A549 (cell line): ENCODE measurements at regions not wholly inside any gene's neighbourhood (a gene's known extent, or its start where the extent isn't known, plus 50 kb on each side); places are given as distances from the start of the nearest gene placed in this dataset.
A peak's percentile ranks its signal among the peaks of the same experiment; 100 is the strongest.

Experiments
- ATAC-seq, 2 experiments: fragments of 200-7000 bp in 1 of 2; fragments of >200 bp in 1 of 2; cut with Nextera tagmentation in 1 of 2; cut with Tn5 transposase in 1 of 2; 3 replicates each; pipeline versions ENCODE4 v1.8.0 to v1.9.1; 2018 to 2020; ENCODE audit warnings: mild to moderate bottlenecking in 1 of 2, moderate library complexity in 1 of 2
- CTCF ChIA-PET: fragments of 300-600 bp; sonication (Branson Sonifier 250); formaldehyde crosslinking; extraction: SDS; loops from one replicate; lab custom pipeline; 2021; ENCODE audit warnings: antibody characterized with exemption, inconsistent platforms; lab: Yijun Ruan, JAX
- POLR2A ChIA-PET: fragments of 350-600 bp; formaldehyde crosslinking; extraction: SDS; loops from one replicate; lab custom pipeline; 2021; ENCODE audit warnings: antibody characterized with exemption, inconsistent platforms; lab: Yijun Ruan, JAX
- DNase-seq, 2 experiments: peaks; one replicate each; pipeline versions ENCODE4 v3.0.0 to v3.0.0-alpha.2; 2011 to 2016; ENCODE audit warnings: low read depth in 1 of 2, low spot score in 1 of 2
- FAIRE-seq: peaks from 2 replicates; lab custom pipeline; 2011; peaks lifted over from hg19 to GRCh38; lab: Jason Lieb, UNC
- H3K27ac ChIP-seq, 2 experiments: fragments of >200 bp; sonication (Bioruptor Twin); formaldehyde crosslinking; 3 replicates each; pipeline ENCODE4 v1.5.1; 2016 to 2017
- H3K4me1 ChIP-seq: fragments of >200 bp; sonication (Bioruptor Twin); formaldehyde crosslinking; 3 replicates; pipeline ENCODE4 v1.6.1; 2016
- H3K4me2 ChIP-seq: fragments of >200 bp; sonication (Bioruptor Twin); formaldehyde crosslinking; 3 replicates; pipeline ENCODE4 v1.6.1; 2016
- H3K4me3 ChIP-seq: fragments of >200 bp; sonication (Bioruptor Twin); formaldehyde crosslinking; 3 replicates; pipeline ENCODE4 v1.5.1; 2016
- H3K9me3 ChIP-seq: fragments of >200 bp; sonication (Bioruptor Twin); formaldehyde crosslinking; 3 replicates; pipeline ENCODE4 v1.6.1; 2016
- CBX2 ChIP-seq: fragments of 200-600 bp; sonication (generic); IDR thresholded peaks from 2 replicates; pipeline ENCODE4 v1.6.1; 2016; ENCODE audit warnings: low read depth, mild to moderate bottlenecking, borderline replicate concordance
- CEBPB ChIP-seq, 2 experiments: fragments of >200 bp in 1 of 2; sonication (Bioruptor Twin) in 1 of 2; formaldehyde crosslinking in 1 of 2; IDR thresholded peaks; 2 replicates each; pipeline ENCODE4 v1.6.1; 2012 to 2016
- CTCF ChIP-seq: fragments of >200 bp; sonication (Bioruptor Twin); formaldehyde crosslinking; IDR thresholded peaks from 3 replicates; pipeline ENCODE4 v1.5.1; 2016
- E2F6 ChIP-seq: IDR thresholded peaks from 2 replicates; pipeline ENCODE4 v1.6.1; 2012; ENCODE audit warnings: low read depth, borderline replicate concordance
- ELK1 ChIP-seq: fragments of 150-350 bp; IDR thresholded peaks from 2 replicates; pipeline ENCODE4 v1.6.1; 2014; ENCODE audit warnings: low read depth, mild to moderate bottlenecking, low read length
- FOSB ChIP-seq: fragments of 250-450 bp; sonication (Bioruptor Pico); IDR thresholded peaks from 2 replicates; pipeline ENCODE4 v1.5.0; 2020; ENCODE audit warnings: mild to moderate bottlenecking, moderate library complexity
- FOSL2 ChIP-seq, 2 experiments: fragments of 450-650 bp in 1 of 2; fragments of >200 bp in 1 of 2; sonication (Bioruptor Twin) in 1 of 2; formaldehyde crosslinking; IDR thresholded peaks; 2 replicates each; pipeline versions ENCODE4 v1.5.0 to v1.6.1; 2016 to 2020; ENCODE audit warnings: mild to moderate bottlenecking in 1 of 2, moderate library complexity in 1 of 2
- FOXS1 ChIP-seq: fragments of 250-450 bp; sonication (Bioruptor Pico); IDR thresholded peaks from 2 replicates; pipeline ENCODE4 v1.5.0; 2020; ENCODE audit warnings: mild to moderate bottlenecking, moderate library complexity
- HEYL ChIP-seq: fragments of 250-450 bp; sonication (Bioruptor Pico); IDR thresholded peaks from 2 replicates; pipeline ENCODE4 v1.8.0; 2021; ENCODE audit warnings: mild to moderate bottlenecking, moderate library complexity
- HMGXB4 ChIP-seq: fragments of 250-450 bp; sonication (Bioruptor Pico); IDR thresholded peaks from 2 replicates; pipeline ENCODE4 v1.5.0; 2021; ENCODE audit warnings: mild to moderate bottlenecking, moderate library complexity, borderline replicate concordance
- HOXB13 ChIP-seq: fragments of 250-450 bp; sonication (Bioruptor Pico); IDR thresholded peaks from 2 replicates; pipeline ENCODE4 v1.5.0; 2020; ENCODE audit warnings: low read depth, mild to moderate bottlenecking, moderate library complexity
- HOXB5 ChIP-seq: fragments of 250-450 bp; sonication (Bioruptor Pico); IDR thresholded peaks from 2 replicates; pipeline ENCODE4 v1.5.0; 2020; ENCODE audit warnings: mild to moderate bottlenecking, moderate library complexity
- JUNB ChIP-seq: fragments of >200 bp; sonication (Bioruptor Twin); formaldehyde crosslinking; IDR thresholded peaks from 2 replicates; pipeline ENCODE4 v1.6.1; 2016
- KDM1A ChIP-seq: fragments of 200-600 bp; sonication (generic); IDR thresholded peaks from 2 replicates; pipeline ENCODE4 v1.6.1; 2016; ENCODE audit warnings: low read depth, mild to moderate bottlenecking
- MAFK ChIP-seq: fragments of 450-650 bp; IDR thresholded peaks from 2 replicates; pipeline ENCODE4 v1.6.1; 2014; ENCODE audit not compliant: partially characterized antibody
- PBX3 ChIP-seq: IDR thresholded peaks from 2 replicates; pipeline ENCODE4 v1.6.1; 2012
- POLR2A ChIP-seq: IDR thresholded peaks from 2 replicates; pipeline ENCODE4 v1.6.1; 2012; ENCODE audit warnings: mild to moderate bottlenecking, low read length
- RAD21 ChIP-seq, 2 experiments: fragments of >200 bp in 1 of 2; sonication (Bioruptor Twin) in 1 of 2; formaldehyde crosslinking in 1 of 2; IDR thresholded peaks in 1 of 2; conservative IDR thresholded peaks in 1 of 2; 2 replicates in 1 of 2; 3 replicates in 1 of 2; pipeline ENCODE4 v1.6.1; 2012 to 2018; ENCODE audit warnings: inconsistent platforms in 1 of 2
- RARB ChIP-seq: fragments of 250-450 bp; sonication (Bioruptor Pico); IDR thresholded peaks from 2 replicates; pipeline ENCODE4 v1.8.0; 2021; ENCODE audit warnings: mild to moderate bottlenecking, moderate library complexity
- REST ChIP-seq: fragments of 200-600 bp; sonication (generic); IDR thresholded peaks from 2 replicates; pipeline ENCODE4 v1.6.1; 2016; ENCODE audit warnings: antibody characterized with exemption, mild to moderate bottlenecking, moderate library complexity
- ZC3H11A ChIP-seq: fragments of 450-650 bp; IDR thresholded peaks from 2 replicates; pipeline ENCODE4 v1.6.1; 2014; ENCODE audit warnings: antibody characterized with exemption, mild to moderate bottlenecking
- ZFP36 ChIP-seq: fragments of 450-650 bp; IDR thresholded peaks from 2 replicates; pipeline ENCODE4 v1.6.1; 2014; ENCODE audit warnings: borderline replicate concordance; ENCODE audit not compliant: partially characterized antibody
- ZNF302 ChIP-seq: fragments of 250-450 bp; sonication (Bioruptor Pico); IDR thresholded peaks from 2 replicates; pipeline ENCODE4 v1.9.0; 2021; ENCODE audit warnings: inconsistent platforms, mild to moderate bottlenecking, moderate library complexity
- WGBS: methylation state at CpG from one replicate; pipeline ENCODE4 v1.1.6; 2017; ENCODE audit errors: missing lambda C conversion rate; 5-methylcytosine and 5-hydroxymethylcytosine counted together

- ATAC-seq (peak; percentile 97 to 98), FAIRE-seq (peak; percentile 32), DNase-seq (peak; percentile 74 to 80)
- CTCF ChIA-PET, result interaction anchor here (1.0 to 1.6 kb wide), 2 partner anchors 66 to 74 kb away, joined by 3 to 7 read pairs; no protein-coding TSS in a partner anchor
- TF ChIP-seq PBX3 (no peak), HEYL (CRISPR knock-in tag) (no peak), JUNB (peak; percentile 71), RAD21 (conservative IDR thresholded peaks at IDR 0.05 in 1 of 2, IDR thresholded peaks at IDR 0.05 in 1 of 2) (no peak), ZFP36 (no peak), FOSL2 (IDR thresholded peaks at IDR 0.05) (peak; percentile 69), FOSL2 (CRISPR knock-in tag; IDR thresholded peaks at IDR 0.05) (peak; percentile 90), FOSB (CRISPR knock-in tag) (no peak), CEBPB (IDR thresholded peaks at IDR 0.05) (peak in 1 of 2 experiments; percentile 66; a peak in 2 of 4 replicates), MAFK (peak; percentile 56), HOXB13 (CRISPR knock-in tag) (no peak), POLR2A (no peak)
- POLR2A ChIA-PET, result no interaction called here
- H3K27ac ChIP-seq, result peak overlapping the region; percentile 21 to 61; a peak in 4 of 6 replicates
- H3K4me3 ChIP-seq, result no peak overlapping the region
- peak overlapping the region; percentile 48 for H3K4me2 ChIP-seq
- WGBS, result 67% methylated on average over 10 of the region's 12 CpGs
- no peaks in the 10 kb centered on the region for H3K9me3 ChIP-seq
- H3K4me1 ChIP-seq, result peaks cover 15% of the 10 kb centered on the region; the same call in 2 of the 3 replicates
These were observed 228.8 kb downstream of the DHX35 start for GRCh38 chr20:39190666-39191570.

- CTCF ChIA-PET, result interaction anchor here (1.3 kb wide), 1 partner anchor 80 kb away, joined by 3 read pairs; no protein-coding TSS in a partner anchor
- no peak for TF ChIP-seq CTCF
- TF ChIP-seq ZC3H11A, result no peak
- TF ChIP-seq MAFK, result no peak
- TF ChIP-seq REST, result no peak
- TF ChIP-seq POLR2A, result no peak
- no peak for TF ChIP-seq ZFP36
- TF ChIP-seq RARB, result no peak
- TF ChIP-seq HMGXB4, result no peak
- no peak for TF ChIP-seq E2F6
- no peak for TF ChIP-seq ELK1
- no peak for TF ChIP-seq ZNF302 (CRISPR knock-in tag)
- TF ChIP-seq HOXB5 (CRISPR knock-in tag), result no peak
- TF ChIP-seq KDM1A, result no peak
- no peak for TF ChIP-seq CBX2
- TF ChIP-seq FOXS1 (CRISPR knock-in tag), result no peak
These were observed 226.2 kb downstream of the DHX35 start for GRCh38 chr20:39188266-39188765.

More at GRCh38 chr20:39188266-39188765, 226.2 kb downstream of the DHX35 start:
- ATAC-seq (no peak), DNase-seq (no peak), FAIRE-seq (no peak)
- peaks cover 12% of the 10 kb centered on the region; the same call in 2 of the 3 replicates for H3K9me3 ChIP-seq
- H3K27ac ChIP-seq, result no peak overlapping the region
- no peak overlapping the region for H3K4me3 ChIP-seq
- no peak overlapping the region for H3K4me2 ChIP-seq
- POLR2A ChIA-PET, result no interaction called here
- peaks cover 15% of the 10 kb centered on the region; the same call in 2 of the 3 replicates for H3K4me1 ChIP-seq
